ENCODE measurements at regions not wholly inside any gene's neighbourhood (a gene's known extent, or its start where the extent isn't known, plus 50 kb on each side); places are given as distances from the start of the nearest gene placed in this dataset.

- no peak overlapping the region for H3K27ac Mint-ChIP-seq
- H3K4me1 Mint-ChIP-seq, result no peaks in the 10 kb centered on the region
- H3K9me3 Mint-ChIP-seq (ENCODE audit: insufficient read depth), result peaks cover 4% of the 10 kb centered on the region
- ChIA-PET CTCF (no interaction called here), POLR2A (no interaction called here)
- ATAC-seq (ENCODE audit: low read depth), result no peak
- Histone ChIP-seq H2AFZ (ENCODE audit: insufficient read depth, low read depth, low read length, poor library complexity, severe bottlenecking) (no peak overlapping the region), H3K79me2 (ENCODE audit: control insufficient read depth, insufficient read depth, low read length) (no peaks in the 10 kb centered on the region), H3K4me1 (ENCODE audit: control insufficient read depth in 2 of 2, insufficient read depth in 2 of 2, low read length in 2 of 2) (no peaks in the 10 kb centered on the region), H3K9ac (ENCODE audit: low read length) (no peak overlapping the region), H3K36me3 (replicated peaks in 1 of 2; ENCODE audit: control extremely low read depth in 1 of 2, control insufficient read depth in 1 of 2, extremely low read depth in 1 of 2, insufficient read depth in 2 of 2, low read length in 1 of 2) (no peaks in the 10 kb centered on the region), H3K27me3 (replicated peaks in 1 of 4; ENCODE audit: control extremely low read depth in 1 of 4, control insufficient read depth in 3 of 4, insufficient read depth in 4 of 4, low read length in 3 of 4) (no peaks in the 10 kb centered on the region), H3K4me2 (replicated peaks; ENCODE audit: low read depth, low read length, poor library complexity, severe bottlenecking) (no peak overlapping the region), H4K20me1 (ENCODE audit: control insufficient read depth, insufficient read depth, low read length, poor library complexity, severe bottlenecking) (no peaks in the 10 kb centered on the region), H3K27ac (ENCODE audit: low read length in 2 of 2) (no peak overlapping the region), H3K4me3 (ENCODE audit: control extremely low read depth in 1 of 5, extremely low read depth in 1 of 5, insufficient read depth in 1 of 5, low read depth in 2 of 5, low read length in 4 of 5) (no peak overlapping the region), H3K9me3 (ENCODE audit: control extremely low read depth in 1 of 3, control insufficient read depth in 2 of 3, insufficient read depth in 1 of 3, low read length in 2 of 3) (no peaks in the 10 kb centered on the region)
- WGBS (ENCODE audit: insufficient coverage), result 89% methylated on average over 4 of the region's 6 CpGs
- intact Hi-C loops (cut with micrococcal nuclease), result no loop called here
- H3K27me3 Mint-ChIP-seq, result no peaks in the 10 kb centered on the region
- DNase-seq, result no peak
- no peak overlapping the region for H3K4me3 Mint-ChIP-seq
- TF ChIP-seq, protein P1, sequence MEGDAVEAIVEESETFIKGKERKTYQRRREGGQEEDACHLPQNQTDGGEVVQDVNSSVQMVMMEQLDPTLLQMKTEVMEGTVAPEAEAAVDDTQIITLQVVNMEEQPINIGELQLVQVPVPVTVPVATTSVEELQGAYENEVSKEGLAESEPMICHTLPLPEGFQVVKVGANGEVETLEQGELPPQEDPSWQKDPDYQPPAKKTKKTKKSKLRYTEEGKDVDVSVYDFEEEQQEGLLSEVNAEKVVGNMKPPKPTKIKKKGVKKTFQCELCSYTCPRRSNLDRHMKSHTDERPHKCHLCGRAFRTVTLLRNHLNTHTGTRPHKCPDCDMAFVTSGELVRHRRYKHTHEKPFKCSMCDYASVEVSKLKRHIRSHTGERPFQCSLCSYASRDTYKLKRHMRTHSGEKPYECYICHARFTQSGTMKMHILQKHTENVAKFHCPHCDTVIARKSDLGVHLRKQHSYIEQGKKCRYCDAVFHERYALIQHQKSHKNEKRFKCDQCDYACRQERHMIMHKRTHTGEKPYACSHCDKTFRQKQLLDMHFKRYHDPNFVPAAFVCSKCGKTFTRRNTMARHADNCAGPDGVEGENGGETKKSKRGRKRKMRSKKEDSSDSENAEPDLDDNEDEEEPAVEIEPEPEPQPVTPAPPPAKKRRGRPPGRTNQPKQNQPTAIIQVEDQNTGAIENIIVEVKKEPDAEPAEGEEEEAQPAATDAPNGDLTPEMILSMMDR (IDR thresholded peaks at IDR 0.05), result no peak
- no peak for TF ChIP-seq EZH2 (IDR thresholded peaks at IDR 0.05; ENCODE audit: borderline replicate concordance, insufficient read depth, low read depth, low read length, poor library complexity, severe bottlenecking)
These were observed 880.5 kb downstream of the STPG2 start for GRCh38 chr4:97262769-97263168.

GRCh38 chr4:97270051-97270450 is 873.2 kb downstream of the STPG2 start:
- H4K20me1 ChIP-seq (ENCODE audit: control insufficient read depth, insufficient read depth, low read length, poor library complexity, severe bottlenecking), result no peaks in the 10 kb centered on the region
- DNase-seq (no peak), ATAC-seq (ENCODE audit: low read depth) (no peak)
- H3K9me3 ChIP-seq (ENCODE audit: control extremely low read depth in 1 of 3, control insufficient read depth in 2 of 3, insufficient read depth in 1 of 3, low read length in 2 of 3), result no peaks in the 10 kb centered on the region
- H3K27me3 ChIP-seq (replicated peaks in 1 of 4; ENCODE audit: control extremely low read depth in 1 of 4, control insufficient read depth in 3 of 4, insufficient read depth in 4 of 4, low read length in 3 of 4), result no peaks in the 10 kb centered on the region
- WGBS (ENCODE audit: insufficient coverage), result no CpG with 5 or more reads among the region's 2 CpGs
- TF ChIP-seq, protein P1 (IDR thresholded peaks at IDR 0.05), result no peak
- TF ChIP-seq EZH2 (IDR thresholded peaks at IDR 0.05; ENCODE audit: borderline replicate concordance, insufficient read depth, low read depth, low read length, poor library complexity, severe bottlenecking), result no peak
- H3K36me3 ChIP-seq (replicated peaks in 1 of 2; ENCODE audit: control extremely low read depth in 1 of 2, control insufficient read depth in 1 of 2, extremely low read depth in 1 of 2, insufficient read depth in 2 of 2, low read length in 1 of 2), result no peaks in the 10 kb centered on the region
- no peak overlapping the region for H3K27ac ChIP-seq (ENCODE audit: low read length in 2 of 2)
- ChIA-PET CTCF (no interaction called here), POLR2A (no interaction called here)
- intact Hi-C loops (cut with micrococcal nuclease), result no loop called here
- H2AFZ ChIP-seq (ENCODE audit: insufficient read depth, low read depth, low read length, poor library complexity, severe bottlenecking), result no peak overlapping the region
- H3K79me2 ChIP-seq (ENCODE audit: control insufficient read depth, insufficient read depth, low read length), result no peaks in the 10 kb centered on the region
- Mint-ChIP-seq H3K4me3 (no peak overlapping the region), H3K27me3 (no peaks in the 10 kb centered on the region), H3K27ac (no peak overlapping the region), H3K9me3 (ENCODE audit: insufficient read depth) (peaks cover 8% of the 10 kb centered on the region), H3K4me1 (no peaks in the 10 kb centered on the region)
- no peak overlapping the region for H3K9ac ChIP-seq (ENCODE audit: low read length)
- no peak overlapping the region for H3K4me3 ChIP-seq (ENCODE audit: control extremely low read depth in 1 of 5, extremely low read depth in 1 of 5, insufficient read depth in 1 of 5, low read depth in 2 of 5, low read length in 4 of 5)
- H3K4me2 ChIP-seq (replicated peaks; ENCODE audit: low read depth, low read length, poor library complexity, severe bottlenecking), result no peak overlapping the region
- no peaks in the 10 kb centered on the region for H3K4me1 ChIP-seq (ENCODE audit: control insufficient read depth in 2 of 2, insufficient read depth in 2 of 2, low read length in 2 of 2)
